Suppressor macrophage treated with lipopolysaccharide for 1 hour (primary cell): ENCODE measurements at regions not wholly inside any gene's neighbourhood (a gene's known extent, or its start where the extent isn't known, plus 50 kb on each side); places are given as distances from the start of the nearest gene placed in this dataset.
"Not testable (repeated sequence)": the region's sequence is repeated elsewhere in the genome, so short reads cannot be mapped to it uniquely, and the experiment has no call there.

Experiments used
- DNase-seq, 3 donors: peaks; one replicate each; pipeline ENCODE4 v3.0.0-alpha.2; 2020 to 2022

DNA sequence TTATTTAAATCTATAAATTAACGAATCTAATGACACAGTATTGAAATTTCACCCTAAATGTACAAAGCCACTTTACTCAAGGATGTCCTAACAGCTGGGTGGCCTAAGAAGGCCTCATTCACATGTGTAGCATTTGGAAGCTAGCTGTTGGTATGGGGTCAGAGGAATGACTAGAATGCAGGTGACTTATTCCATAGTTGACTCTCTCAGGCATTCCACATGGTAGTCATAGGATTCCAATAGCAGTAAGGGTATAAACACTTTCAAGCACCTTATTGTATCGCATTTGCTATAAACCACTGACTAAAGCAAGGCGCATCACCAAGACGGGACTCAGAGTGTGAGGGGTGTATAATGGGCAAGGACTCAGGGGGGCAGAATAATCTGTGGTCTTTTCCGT lies 294.8 kb upstream of the EPHA3 start:
- no peak for DNase-seq

DNA sequence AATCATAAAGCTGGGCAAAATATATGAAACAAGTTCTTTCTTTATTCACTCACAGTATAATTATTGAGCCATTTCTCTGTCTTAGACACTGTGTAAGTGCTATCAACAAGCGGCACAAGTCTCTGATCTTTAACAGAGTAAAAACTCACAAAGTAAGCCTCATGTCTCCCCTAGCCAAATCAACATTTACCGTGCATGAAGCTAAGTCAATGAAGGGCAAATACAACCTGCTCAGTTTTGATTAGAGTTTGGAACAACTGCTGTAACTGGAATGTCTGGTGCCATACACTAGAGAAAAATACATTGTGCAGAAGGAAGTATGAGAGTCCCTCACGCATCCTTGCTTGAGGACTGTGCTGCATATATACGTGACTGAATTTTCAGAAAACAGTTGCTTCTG lies 291.0 kb upstream of the EPHA3 start:
- no peak for DNase-seq

DNA sequence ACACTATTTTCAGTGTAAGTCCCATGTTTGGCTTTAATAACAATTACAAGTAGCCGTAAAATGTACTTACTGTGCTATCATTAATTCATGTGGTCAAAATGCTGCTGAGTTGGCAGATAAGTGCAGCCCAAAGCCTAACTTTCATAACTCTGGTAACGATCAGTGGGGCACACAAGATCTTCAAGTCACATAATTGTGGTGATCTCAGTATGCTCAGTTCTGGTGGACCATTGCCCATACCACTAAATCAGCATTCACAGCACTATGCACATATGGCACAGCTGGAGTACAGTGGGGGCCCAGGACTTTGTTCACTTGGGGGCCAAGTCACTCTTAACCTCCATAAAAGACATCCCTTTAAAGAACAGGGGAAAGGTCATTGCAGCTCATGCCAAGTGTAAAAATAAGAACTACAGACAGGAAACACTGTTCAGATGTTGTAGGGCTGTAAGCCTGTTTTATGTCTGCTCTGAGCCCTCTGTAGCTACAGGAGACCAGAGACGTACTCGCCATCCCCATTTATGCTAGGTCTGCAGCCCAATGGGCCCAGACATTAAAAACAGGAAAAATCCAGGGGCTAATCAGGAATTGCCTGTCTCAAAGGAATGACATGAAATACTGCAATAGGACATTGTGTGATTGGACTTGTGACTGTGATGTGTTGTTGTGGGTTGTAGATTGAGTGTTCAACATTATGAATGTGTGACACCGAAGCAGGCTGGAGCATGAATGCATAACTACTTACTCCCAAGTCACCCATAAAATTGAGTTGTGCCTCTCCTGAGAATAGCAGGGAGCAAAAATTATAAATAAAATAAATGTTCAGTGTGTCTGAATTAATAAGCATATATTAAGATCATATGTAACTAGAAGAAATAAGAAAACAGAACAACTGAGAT lies 282.5 kb upstream of the EPHA3 start:
- DNase-seq = no peak

DNA sequence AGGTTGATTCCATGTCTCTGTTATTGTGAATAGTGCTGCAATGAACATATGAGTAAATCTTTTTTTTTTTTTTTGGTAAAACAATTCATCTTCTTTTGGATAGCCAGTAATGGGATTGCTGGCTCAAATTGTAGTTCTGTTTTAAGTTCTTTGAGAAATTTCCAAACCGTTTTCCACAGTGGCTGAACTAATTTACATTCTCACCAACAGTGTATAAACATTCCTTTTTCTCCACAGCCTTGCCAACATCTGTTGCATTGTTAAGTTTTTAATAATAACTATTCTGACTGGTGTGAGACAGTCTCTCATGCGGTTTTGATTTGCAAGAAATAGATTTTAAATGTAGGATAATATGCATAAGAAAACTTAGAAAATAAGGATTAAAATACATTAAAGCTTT lies 279.0 kb upstream of the EPHA3 start:
- no peak for DNase-seq

GRCh38 chr3:88852606-88853005 lies 254.8 kb upstream of the EPHA3 start:
- DNase-seq = no peak

- DNase-seq = no peak
Observed at GRCh38 chr3:88863196-88863595, 244.2 kb upstream of the EPHA3 start.

DNA sequence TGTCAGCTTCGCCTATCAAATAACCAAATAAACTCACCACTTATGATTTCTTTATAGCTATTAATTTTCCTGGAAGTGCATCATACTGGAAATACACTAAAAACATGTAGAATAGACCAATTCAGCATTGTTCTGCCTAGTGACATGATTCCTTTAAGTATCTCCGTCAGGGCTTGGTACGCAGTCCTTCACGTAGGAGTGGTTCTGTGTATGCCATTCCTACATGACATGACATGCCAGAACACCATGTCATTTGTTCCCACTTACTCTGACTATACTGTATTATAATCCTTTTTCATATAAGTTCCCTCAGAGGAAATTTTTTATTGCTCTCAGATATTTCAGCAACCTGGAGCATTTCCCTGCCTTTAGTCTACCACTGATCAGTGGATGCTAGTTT lies 230.7 kb upstream of the EPHA3 start:
- DNase-seq = no peak

- DNase-seq = no peak
Observed at GRCh38 chr3:88879905-88880304, 227.5 kb upstream of the EPHA3 start.

DNA sequence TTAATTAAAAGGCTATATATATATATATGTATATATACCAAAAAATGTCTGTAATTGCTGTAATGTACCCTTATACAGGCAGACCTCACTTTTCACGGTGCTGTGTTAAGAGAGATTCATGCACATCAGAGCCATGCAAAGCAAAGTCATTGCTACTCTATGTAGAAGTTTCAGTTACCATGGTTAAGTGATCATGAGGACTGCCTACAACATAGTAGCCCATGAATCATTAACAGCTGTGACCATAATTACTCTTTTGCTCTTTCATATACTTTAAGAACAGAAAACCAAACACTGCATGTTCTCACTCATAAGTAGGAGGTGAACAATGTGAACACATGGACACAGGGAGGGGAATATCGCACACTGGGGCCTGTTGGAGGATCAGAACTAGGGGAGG lies 225.3 kb upstream of the EPHA3 start:
- DNase-seq = no peak

- not testable (repeated sequence) for DNase-seq
Observed at GRCh38 chr3:88886624-88887023, 220.8 kb upstream of the EPHA3 start.

GRCh38 chr3:88896026-88896425 lies 211.4 kb upstream of the EPHA3 start:
- no peak for DNase-seq

DNA sequence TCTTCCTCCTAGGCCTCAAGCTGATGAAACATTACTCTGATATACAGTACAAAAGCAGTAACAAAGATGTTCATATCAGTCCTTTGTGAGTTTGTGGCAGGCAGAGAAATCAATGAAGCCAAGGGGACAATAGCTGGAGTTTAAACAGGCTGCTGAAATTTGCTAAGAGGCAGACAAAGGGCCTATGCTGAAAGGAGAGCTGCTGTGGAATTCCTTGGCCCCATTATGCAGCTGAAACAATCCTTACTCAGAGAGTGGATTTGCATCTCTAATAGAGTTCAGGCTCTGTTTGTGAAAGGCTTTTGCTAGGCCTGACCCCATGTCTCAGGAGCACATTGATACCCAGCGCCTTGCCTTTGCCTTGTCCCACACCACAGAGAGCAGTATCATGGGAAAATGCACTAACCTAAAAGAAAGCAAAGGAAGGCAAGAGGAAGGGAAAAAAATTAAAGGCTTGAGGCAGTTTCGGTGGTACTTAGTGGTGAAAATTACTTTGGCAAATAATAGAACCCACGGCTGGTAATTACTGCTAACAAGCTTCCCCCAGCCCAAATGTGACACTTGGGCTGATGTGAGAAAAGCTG lies 195.0 kb upstream of the EPHA3 start:
- DNase-seq = no peak

- DNase-seq = no peak
Observed at GRCh38 chr3:88918841-88919240, 188.6 kb upstream of the EPHA3 start.

DNA sequence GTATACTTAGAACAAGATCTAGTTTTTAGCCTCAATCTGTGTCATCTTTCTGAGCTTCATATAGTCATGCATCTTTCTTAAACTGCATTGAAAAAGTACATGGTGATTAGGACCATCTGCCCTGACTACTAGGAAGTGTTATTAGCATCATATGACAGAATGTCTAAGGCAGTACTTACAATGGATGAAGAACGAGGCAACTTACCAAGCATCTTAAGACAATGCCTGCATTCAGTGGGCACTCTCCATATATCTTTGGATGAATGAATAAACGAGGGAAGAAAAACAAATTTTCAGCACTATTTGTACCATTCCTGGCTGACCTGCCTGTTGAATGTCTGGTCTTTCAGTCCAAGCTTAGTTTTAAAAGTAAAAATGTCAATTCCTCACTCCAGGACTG lies 185.4 kb upstream of the EPHA3 start:
- no peak for DNase-seq

- DNase-seq = no peak
Observed at GRCh38 chr3:88926221-88926620, 181.2 kb upstream of the EPHA3 start.

DNA sequence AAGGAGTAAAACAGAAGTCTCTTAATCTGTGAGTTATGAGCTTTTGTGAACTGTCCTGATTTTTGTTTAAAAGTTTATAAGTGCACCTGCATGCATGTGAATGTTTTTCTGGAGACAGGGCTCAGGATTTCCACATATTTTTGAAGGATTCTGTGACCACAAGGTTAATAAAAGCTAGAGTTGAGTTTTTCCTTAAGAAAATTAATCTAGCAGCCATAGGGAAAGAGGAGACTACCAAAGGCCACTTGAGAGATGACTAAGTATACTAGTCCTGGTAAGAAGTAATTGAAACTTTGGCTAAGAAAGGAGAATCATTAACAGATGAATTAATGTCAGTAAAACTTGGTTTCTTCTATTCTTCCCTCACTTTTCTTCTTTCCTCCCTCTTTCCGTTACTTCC lies 176.8 kb upstream of the EPHA3 start:
- no peak for DNase-seq

DNA sequence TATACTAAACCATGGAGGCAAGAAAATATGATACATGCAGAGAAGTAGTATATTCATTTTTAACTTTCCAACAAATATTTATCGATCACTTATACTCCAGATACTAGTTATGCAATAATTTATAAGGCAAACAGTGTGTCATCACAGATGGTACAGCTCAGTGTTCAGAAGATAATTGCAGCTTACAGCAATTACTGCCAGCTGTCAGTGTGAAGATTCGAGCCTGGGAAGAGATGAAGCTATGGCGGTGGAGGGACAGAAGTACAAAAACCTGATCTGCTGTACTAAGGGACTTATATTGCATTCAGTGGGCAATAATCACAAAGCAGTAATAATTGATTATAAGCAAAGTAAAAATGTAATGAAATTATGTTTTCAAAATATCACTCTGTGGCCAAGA lies 170.6 kb upstream of the EPHA3 start:
- DNase-seq = no peak

- DNase-seq = no peak
Observed at GRCh38 chr3:88940296-88940695, 167.1 kb upstream of the EPHA3 start.

- no peak for DNase-seq
Observed at GRCh38 chr3:88947013-88947412, 160.4 kb upstream of the EPHA3 start.

- no peak for DNase-seq
Observed at GRCh38 chr3:88954853-88955252, 152.6 kb upstream of the EPHA3 start.

GRCh38 chr3:88955274-88955673 lies 152.1 kb upstream of the EPHA3 start:
- no peak for DNase-seq

DNA sequence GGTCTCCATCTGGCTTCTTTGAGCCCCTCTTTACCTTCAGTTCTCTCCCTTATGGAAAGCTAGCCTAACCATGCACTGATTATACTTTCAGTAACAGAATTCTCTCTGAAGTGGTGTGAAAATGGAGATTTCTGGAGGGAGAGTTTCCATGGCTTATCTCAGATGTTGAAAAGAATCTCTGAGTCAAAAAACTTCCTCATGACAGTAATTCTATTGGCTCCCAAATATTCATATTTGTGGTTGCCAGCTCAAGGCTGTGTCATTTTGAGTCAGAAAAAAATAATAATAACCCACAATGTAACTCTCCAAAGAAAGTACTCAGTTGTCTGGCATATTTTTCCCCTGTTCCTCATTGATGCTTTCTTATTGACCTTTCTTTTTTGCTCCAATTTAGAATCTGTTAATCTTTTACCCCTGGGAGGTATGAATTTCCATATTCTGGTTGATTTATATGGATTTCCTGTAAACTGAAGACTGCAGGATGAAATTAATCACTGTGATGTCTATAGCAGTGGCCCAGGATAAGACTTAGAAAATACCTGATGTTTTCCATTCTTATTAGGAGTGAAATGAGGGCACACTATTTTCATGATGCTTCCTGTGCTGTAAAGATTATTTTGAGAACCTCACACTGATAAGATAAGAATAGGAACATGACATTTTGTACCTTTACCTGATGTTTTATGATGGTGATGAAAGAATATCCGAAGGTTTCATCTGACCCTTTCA lies 149.5 kb upstream of the EPHA3 start:
- no peak for DNase-seq

- DNase-seq = no peak
Observed at GRCh38 chr3:88960019-88960418, 147.4 kb upstream of the EPHA3 start.

GRCh38 chr3:88963003-88963402 lies 144.4 kb upstream of the EPHA3 start:
- no peak for DNase-seq
